ENCODE measurements at regions not wholly inside any gene's neighbourhood (a gene's known extent, or its start where the extent isn't known, plus 50 kb on each side); places are given as distances from the start of the nearest gene placed in this dataset.

DNA sequence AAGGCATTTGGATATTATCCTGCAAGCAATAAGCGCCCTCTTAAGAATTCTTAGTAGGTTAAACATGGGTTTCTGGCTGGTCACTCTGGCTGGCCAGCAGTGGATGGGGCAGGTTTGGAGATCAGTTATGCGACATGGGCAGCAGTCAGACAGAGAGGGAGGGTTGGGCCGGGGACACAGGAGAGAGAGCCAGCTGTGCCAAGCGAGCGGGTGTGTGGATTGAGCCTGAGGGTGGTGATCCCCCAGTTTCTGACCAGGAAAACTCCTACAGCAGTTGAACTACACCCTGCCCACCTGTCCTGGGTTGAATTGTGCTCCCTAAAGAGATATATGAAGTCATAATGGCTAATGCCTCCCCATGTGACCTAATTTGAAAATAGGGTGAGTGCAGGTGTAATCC, 671.2 kb downstream of the TBC1D22A start:
- TF ChIP-seq CTCF (conservative IDR thresholded peaks at IDR 0.05; ENCODE audit: low read length) (no peak), EZH2phosphoT487 (IDR thresholded peaks at IDR 0.05; ENCODE audit: borderline replicate concordance) (no peak)
